ENCODE measurements at regions not wholly inside any gene's neighbourhood (a gene's known extent, or its start where the extent isn't known, plus 50 kb on each side); places are given as distances from the start of the nearest gene placed in this dataset.

DNA sequence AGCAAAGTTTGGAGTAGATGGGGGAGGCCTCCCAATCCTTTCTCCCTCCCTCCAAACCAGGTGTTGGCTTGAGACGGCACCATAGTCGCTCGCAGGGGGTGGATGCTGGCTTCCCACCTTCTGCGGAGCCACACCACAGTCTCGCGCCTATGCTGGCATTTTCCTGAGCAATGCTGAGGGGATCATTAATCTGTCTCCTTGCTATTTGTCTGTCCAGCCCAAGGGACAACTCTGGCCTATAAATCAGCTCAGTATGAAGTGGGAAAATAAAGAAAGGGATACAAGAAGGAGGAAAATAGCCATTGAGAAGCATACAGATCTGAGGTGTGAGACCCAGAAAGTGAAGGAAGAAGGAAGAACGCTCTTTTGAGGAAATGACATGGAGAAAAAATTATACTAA is 53.5 kb upstream of the CADM1 start:
- Mint-ChIP-seq H3K4me1 (peaks cover 27% of the 10 kb centered on the region), H3K36me3 (ENCODE audit: low read depth) (no peaks in the 10 kb centered on the region), H3K9me3 (peaks cover 5% of the 10 kb centered on the region), H3K27ac (no peak overlapping the region), H3K4me3 (no peak overlapping the region), H3K27me3 (ENCODE audit: insufficient read depth) (peaks cover 2% of the 10 kb centered on the region)
- Histone ChIP-seq H3K4me1 (ENCODE audit: control insufficient read depth, insufficient read depth, low read length) (peaks cover 9% of the 10 kb centered on the region), H3K4me3 (ENCODE audit: low read length) (no peak overlapping the region), H3K27ac (ENCODE audit: low read depth, low read length) (no peak overlapping the region), H3K27me3 (ENCODE audit: control insufficient read depth, insufficient read depth, low read length, poor library complexity, severe bottlenecking) (peaks cover 5% of the 10 kb centered on the region), H3K36me3 (ENCODE audit: control insufficient read depth, insufficient read depth, low read length) (no peaks in the 10 kb centered on the region), H3K9me3 (ENCODE audit: control insufficient read depth, low read length) (no peaks in the 10 kb centered on the region), H3K9ac (ENCODE audit: extremely low read depth, low read length, poor library complexity, severe bottlenecking) (no peak overlapping the region)
- no peak for DNase-seq
- TF ChIP-seq, protein P1, sequence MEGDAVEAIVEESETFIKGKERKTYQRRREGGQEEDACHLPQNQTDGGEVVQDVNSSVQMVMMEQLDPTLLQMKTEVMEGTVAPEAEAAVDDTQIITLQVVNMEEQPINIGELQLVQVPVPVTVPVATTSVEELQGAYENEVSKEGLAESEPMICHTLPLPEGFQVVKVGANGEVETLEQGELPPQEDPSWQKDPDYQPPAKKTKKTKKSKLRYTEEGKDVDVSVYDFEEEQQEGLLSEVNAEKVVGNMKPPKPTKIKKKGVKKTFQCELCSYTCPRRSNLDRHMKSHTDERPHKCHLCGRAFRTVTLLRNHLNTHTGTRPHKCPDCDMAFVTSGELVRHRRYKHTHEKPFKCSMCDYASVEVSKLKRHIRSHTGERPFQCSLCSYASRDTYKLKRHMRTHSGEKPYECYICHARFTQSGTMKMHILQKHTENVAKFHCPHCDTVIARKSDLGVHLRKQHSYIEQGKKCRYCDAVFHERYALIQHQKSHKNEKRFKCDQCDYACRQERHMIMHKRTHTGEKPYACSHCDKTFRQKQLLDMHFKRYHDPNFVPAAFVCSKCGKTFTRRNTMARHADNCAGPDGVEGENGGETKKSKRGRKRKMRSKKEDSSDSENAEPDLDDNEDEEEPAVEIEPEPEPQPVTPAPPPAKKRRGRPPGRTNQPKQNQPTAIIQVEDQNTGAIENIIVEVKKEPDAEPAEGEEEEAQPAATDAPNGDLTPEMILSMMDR (conservative IDR thresholded peaks at IDR 0.05) = no peak
- WGBS, 2 experiments (ENCODE audit: insufficient coverage in 1 of 2, insufficient read length in 1 of 2) = 80 to 93% methylated on average over 1 to 7 of the region's 7 CpGs

DNA sequence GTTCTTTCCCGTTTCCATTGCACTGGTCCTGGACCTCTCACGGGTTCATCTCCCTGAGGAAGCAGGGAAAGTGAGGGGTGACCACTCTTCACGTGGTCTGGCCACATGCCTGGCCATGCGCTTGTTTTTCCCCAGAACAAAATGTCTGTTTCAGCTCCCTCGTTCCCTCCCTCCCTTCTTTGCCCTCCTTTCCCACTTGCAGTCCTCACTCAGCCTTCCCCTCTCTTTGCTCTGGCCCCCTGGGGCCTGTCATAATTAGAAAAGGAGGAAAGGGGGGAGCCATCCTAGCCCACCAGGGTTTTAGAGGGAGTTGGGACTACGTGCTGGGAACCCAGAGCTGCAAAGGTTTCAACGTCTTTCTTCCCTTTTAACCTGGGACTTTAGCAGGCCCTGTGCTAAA is 52.8 kb upstream of the CADM1 start:
- Histone ChIP-seq H3K27me3 (ENCODE audit: control insufficient read depth, insufficient read depth, low read length, poor library complexity, severe bottlenecking) (peaks cover 5% of the 10 kb centered on the region), H3K4me1 (ENCODE audit: control insufficient read depth, insufficient read depth, low read length) (peaks cover 14% of the 10 kb centered on the region), H3K27ac (ENCODE audit: low read depth, low read length) (no peak overlapping the region), H3K36me3 (ENCODE audit: control insufficient read depth, insufficient read depth, low read length) (no peaks in the 10 kb centered on the region), H3K4me3 (ENCODE audit: low read length) (no peak overlapping the region), H3K9ac (ENCODE audit: extremely low read depth, low read length, poor library complexity, severe bottlenecking) (no peak overlapping the region), H3K9me3 (ENCODE audit: control insufficient read depth, low read length) (no peaks in the 10 kb centered on the region)
- WGBS, 2 experiments (ENCODE audit: insufficient coverage in 1 of 2, insufficient read length in 1 of 2) = 59 to 65% methylated on average over 4 to 7 of the region's 7 CpGs
- H3K27me3 Mint-ChIP-seq (ENCODE audit: insufficient read depth) = peaks cover 2% of the 10 kb centered on the region
- no peaks in the 10 kb centered on the region for H3K36me3 Mint-ChIP-seq (ENCODE audit: low read depth)
- no peak overlapping the region for H3K27ac Mint-ChIP-seq
- peaks cover 34% of the 10 kb centered on the region for H3K4me1 Mint-ChIP-seq
- H3K4me3 Mint-ChIP-seq = no peak overlapping the region
- H3K9me3 Mint-ChIP-seq = peaks cover 5% of the 10 kb centered on the region
- TF ChIP-seq, protein P1 (conservative IDR thresholded peaks at IDR 0.05) = no peak
- DNase-seq = no peak

DNA sequence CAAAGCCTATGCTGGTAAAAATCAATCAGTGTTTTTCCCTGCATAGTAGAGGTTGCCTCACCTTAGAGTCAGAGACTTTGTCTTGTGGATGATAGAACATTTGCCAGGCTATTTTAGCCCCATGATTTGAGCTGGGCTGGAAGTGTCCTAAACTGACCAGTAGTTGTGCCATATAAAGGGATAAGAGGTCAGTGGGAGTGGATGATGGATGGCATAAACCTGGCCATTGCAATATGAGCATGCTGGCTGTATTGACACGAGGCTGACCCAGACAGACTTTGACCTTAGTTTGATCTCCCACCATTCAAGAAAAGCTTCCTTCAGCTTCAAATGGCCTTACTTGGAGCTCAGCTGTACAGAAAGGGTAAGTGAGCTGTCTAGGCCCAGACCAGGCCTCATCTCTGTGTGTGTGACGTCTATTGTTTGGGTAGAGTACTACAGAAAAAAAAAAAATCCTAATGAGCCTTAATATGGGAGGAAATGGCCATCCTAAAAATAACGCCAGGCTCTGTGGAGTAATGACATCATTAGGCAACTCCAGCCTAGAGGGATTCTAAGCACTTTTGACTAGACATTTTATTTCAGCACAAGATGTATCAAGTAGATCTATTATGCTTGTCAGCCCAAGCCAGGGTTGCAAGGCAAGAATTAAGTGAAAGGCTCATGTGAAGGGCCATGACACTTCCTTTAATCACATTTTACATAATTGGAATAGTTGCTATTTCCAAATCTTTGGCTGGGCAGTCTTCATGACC is 51.3 kb upstream of the CADM1 start:
- no peaks in the 10 kb centered on the region for H3K36me3 ChIP-seq (ENCODE audit: control insufficient read depth, insufficient read depth, low read length)
- H3K9ac ChIP-seq (ENCODE audit: extremely low read depth, low read length, poor library complexity, severe bottlenecking) = no peak overlapping the region
- no peaks in the 10 kb centered on the region for H3K27me3 Mint-ChIP-seq (ENCODE audit: insufficient read depth)
- H3K9me3 Mint-ChIP-seq = peaks cover 5% of the 10 kb centered on the region
- no peak overlapping the region for H3K27ac Mint-ChIP-seq
- DNase-seq = no peak
- H3K36me3 Mint-ChIP-seq (ENCODE audit: low read depth) = no peaks in the 10 kb centered on the region
- no peak overlapping the region for H3K4me3 Mint-ChIP-seq
- H3K4me3 ChIP-seq (ENCODE audit: low read length) = no peak overlapping the region
- TF ChIP-seq, protein P1 (conservative IDR thresholded peaks at IDR 0.05) = no peak
- H3K4me1 ChIP-seq (ENCODE audit: control insufficient read depth, insufficient read depth, low read length) = peaks cover 16% of the 10 kb centered on the region
- peaks cover 42% of the 10 kb centered on the region for H3K4me1 Mint-ChIP-seq
- H3K27me3 ChIP-seq (ENCODE audit: control insufficient read depth, insufficient read depth, low read length, poor library complexity, severe bottlenecking) = no peaks in the 10 kb centered on the region
- WGBS, 2 experiments (ENCODE audit: insufficient coverage in 1 of 2, insufficient read length in 1 of 2) = 83 to 91% methylated on average over 3 of the region's 3 CpGs
- no peaks in the 10 kb centered on the region for H3K9me3 ChIP-seq (ENCODE audit: control insufficient read depth, low read length)
- H3K27ac ChIP-seq (ENCODE audit: low read depth, low read length) = no peak overlapping the region

Data from endodermal cell (in vitro differentiated cells).